Epithelial cell of proximal tubule (primary cell): ENCODE measurements at regions not wholly inside any gene's neighbourhood (a gene's known extent, or its start where the extent isn't known, plus 50 kb on each side); places are given as distances from the start of the nearest gene placed in this dataset.

ENCODE experiments used
- DNase-seq: peaks from one replicate; pipeline ENCODE4 v3.0.0-alpha.2; 2011; ENCODE audit warnings: low read depth
- H3K4me3 ChIP-seq: 2 replicates; pipeline ENCODE4 v1.5.1; 2011; ENCODE audit warnings: low read depth, mild to moderate bottlenecking, low read length
- CTCF ChIP-seq: conservative IDR thresholded peaks from 2 replicates; pipeline ENCODE4 v1.5.1; 2012; ENCODE audit warnings: low read depth, mild to moderate bottlenecking, low read length

GRCh38 chr13:34035178-34035577 lies 217.2 kb downstream of the RFC3 start:
- DNase-seq: no peak
- TF ChIP-seq CTCF: no peak
- no peak overlapping the region for H3K4me3 ChIP-seq

GRCh38 chr13:34035676-34036325 lies 217.9 kb downstream of the RFC3 start:
- no peak for TF ChIP-seq CTCF
- no peak for DNase-seq
- H3K4me3 ChIP-seq: no peak overlapping the region

GRCh38 chr13:34037636-34038540 lies 219.9 kb downstream of the RFC3 start:
- H3K4me3 ChIP-seq: no peak overlapping the region
- DNase-seq: no peak
- no peak for TF ChIP-seq CTCF

GRCh38 chr13:34038541-34039068 lies 220.7 kb downstream of the RFC3 start:
- no peak for TF ChIP-seq CTCF
- no peak overlapping the region for H3K4me3 ChIP-seq
- no peak for DNase-seq

GRCh38 chr13:34039678-34040077 lies 221.7 kb downstream of the RFC3 start:
- no peak for TF ChIP-seq CTCF
- no peak for DNase-seq
- H3K4me3 ChIP-seq: no peak overlapping the region

GRCh38 chr13:34040863-34041262 lies 222.9 kb downstream of the RFC3 start:
- no peak for TF ChIP-seq CTCF

More at GRCh38 chr13:34040863-34041262, 222.9 kb downstream of the RFC3 start:
- no peak for DNase-seq
- H3K4me3 ChIP-seq: no peak overlapping the region
